Astrocyte (in vitro differentiated cells and primary cell): ENCODE measurements at regions not wholly inside any gene's neighbourhood (a gene's known extent, or its start where the extent isn't known, plus 50 kb on each side); places are given as distances from the start of the nearest gene placed in this dataset.

Experiments
- DNase-seq: peaks from one replicate; pipeline ENCODE4 v3.0.0-alpha.2; 2010; ENCODE audit warnings: low read depth
- FAIRE-seq: peaks from 2 replicates; lab custom pipeline; 2011; peaks lifted over from hg19 to GRCh38; lab: Jason Lieb, UNC
- H2AFZ ChIP-seq: 2 replicates; pipeline ENCODE4 v1.6.0; 2012; ENCODE audit warnings: low read depth, low read length, inconsistent platforms
- H3K27ac ChIP-seq: 2 replicates; pipeline ENCODE4 v1.5.1; 2011; ENCODE audit warnings: low read depth, low read length, inconsistent platforms
- H3K27me3 ChIP-seq: 2 replicates; pipeline ENCODE4 v1.6.0; 2011; ENCODE audit warnings: low read length, inconsistent platforms; ENCODE audit not compliant: insufficient read depth
- H3K36me3 ChIP-seq: 2 replicates; pipeline ENCODE4 v1.5.1; 2011; ENCODE audit warnings: low read length, inconsistent platforms; ENCODE audit not compliant: insufficient read depth
- H3K4me1 ChIP-seq: 2 replicates; pipeline ENCODE4 v1.5.1; 2011; ENCODE audit warnings: low read length, inconsistent platforms; ENCODE audit not compliant: insufficient read depth
- H3K4me2 ChIP-seq: 2 replicates; pipeline ENCODE4 v1.6.0; 2012; ENCODE audit warnings: low read length, inconsistent platforms
- H3K4me3 ChIP-seq: 2 replicates; pipeline ENCODE4 v1.5.1; 2011; ENCODE audit warnings: low read depth, mild to moderate bottlenecking, low read length, inconsistent platforms; ENCODE audit not compliant: insufficient read depth
- H3K79me2 ChIP-seq: 2 replicates; pipeline ENCODE4 v1.6.0; 2012; ENCODE audit warnings: mild to moderate bottlenecking, low read length, inconsistent platforms; ENCODE audit not compliant: insufficient read depth
- H3K9ac ChIP-seq: 2 replicates; pipeline ENCODE4 v1.6.0; 2012; ENCODE audit warnings: mild to moderate bottlenecking, low read length, inconsistent platforms
- H3K9me3 ChIP-seq: 2 replicates; pipeline ENCODE4 v1.5.1; 2012; ENCODE audit warnings: low read depth, mild to moderate bottlenecking, low read length, inconsistent platforms; ENCODE audit not compliant: insufficient read depth
- H4K20me1 ChIP-seq: 2 replicates; pipeline ENCODE4 v1.6.0; 2012; ENCODE audit warnings: low read length, inconsistent platforms; ENCODE audit not compliant: insufficient read depth
- H3K27ac Mint-ChIP-seq: one replicate; pipeline ENCODE4 v1.8.0; 2021; ENCODE audit warnings: mild to moderate bottlenecking, mixed read lengths; ENCODE audit not compliant: unreplicated experiment
- H3K27me3 Mint-ChIP-seq: one replicate; pipeline ENCODE4 v1.8.0; 2021; ENCODE audit warnings: low read depth, mixed read lengths; ENCODE audit not compliant: unreplicated experiment
- H3K36me3 Mint-ChIP-seq: one replicate; pipeline ENCODE4 v1.8.0; 2021; ENCODE audit warnings: low read depth, mixed read lengths; ENCODE audit not compliant: unreplicated experiment
- H3K4me1 Mint-ChIP-seq: one replicate; pipeline ENCODE4 v1.8.0; 2021; ENCODE audit warnings: low read depth, mixed read lengths; ENCODE audit not compliant: unreplicated experiment
- H3K4me3 Mint-ChIP-seq: one replicate; pipeline ENCODE4 v1.8.0; 2021; ENCODE audit warnings: mild to moderate bottlenecking, moderate library complexity, mixed read lengths; ENCODE audit not compliant: unreplicated experiment
- H3K9me3 Mint-ChIP-seq: one replicate; pipeline ENCODE4 v1.8.0; 2021; ENCODE audit warnings: mild to moderate bottlenecking, mixed read lengths; ENCODE audit not compliant: unreplicated experiment
- CTCF ChIP-seq: IDR thresholded peaks from 2 replicates; pipeline ENCODE4 v1.5.1; 2011; ENCODE audit warnings: low read depth, mild to moderate bottlenecking, inconsistent platforms, low read length, moderate library complexity; ENCODE audit not compliant: insufficient read depth
- EZH2 ChIP-seq: IDR thresholded peaks from 2 replicates; pipeline ENCODE4 v1.6.1; 2012; ENCODE audit warnings: mild to moderate bottlenecking, low read length, inconsistent platforms; ENCODE audit not compliant: insufficient read depth

- H3K27ac Mint-ChIP-seq, result no peak overlapping the region
- no peaks in the 10 kb centered on the region for H4K20me1 ChIP-seq
- no peaks in the 10 kb centered on the region for H3K36me3 Mint-ChIP-seq
- no peaks in the 10 kb centered on the region for H3K9me3 Mint-ChIP-seq
- peak; percentile 11 for DNase-seq
- H3K4me1 ChIP-seq, result no peaks in the 10 kb centered on the region
- H3K4me2 ChIP-seq, result no peak overlapping the region
- no peaks in the 10 kb centered on the region for H3K27me3 Mint-ChIP-seq
- H2AFZ ChIP-seq, result no peak overlapping the region
- H3K36me3 ChIP-seq, result no peaks in the 10 kb centered on the region
- H3K79me2 ChIP-seq, result no peaks in the 10 kb centered on the region
- no peaks in the 10 kb centered on the region for H3K4me1 Mint-ChIP-seq
- FAIRE-seq, result no peak
- no peak overlapping the region for H3K4me3 ChIP-seq
- TF ChIP-seq EZH2 (no peak), CTCF (no peak)
- no peak overlapping the region for H3K9ac ChIP-seq
- no peaks in the 10 kb centered on the region for H3K27me3 ChIP-seq
- H3K9me3 ChIP-seq, result no peaks in the 10 kb centered on the region
- H3K27ac ChIP-seq, result no peak overlapping the region
- H3K4me3 Mint-ChIP-seq, result no peak overlapping the region
Observed at GRCh38 chr1:189424746-189425331, 1052.8 kb downstream of the BRINP3 start.

GRCh38 chr1:189429610-189430009 is 1048.1 kb downstream of the BRINP3 start:
- no peak overlapping the region for H3K4me2 ChIP-seq
- H3K27ac ChIP-seq, result no peak overlapping the region
- H3K27me3 ChIP-seq, result no peaks in the 10 kb centered on the region
- no peaks in the 10 kb centered on the region for H3K36me3 ChIP-seq
- no peaks in the 10 kb centered on the region for H3K4me1 ChIP-seq
- Mint-ChIP-seq H3K36me3 (no peaks in the 10 kb centered on the region), H3K9me3 (no peaks in the 10 kb centered on the region), H3K4me1 (peaks cover 5% of the 10 kb centered on the region), H3K27me3 (no peaks in the 10 kb centered on the region), H3K4me3 (no peak overlapping the region), H3K27ac (no peak overlapping the region)
- FAIRE-seq, result no peak
- H3K79me2 ChIP-seq, result no peaks in the 10 kb centered on the region
- no peak overlapping the region for H3K4me3 ChIP-seq
- TF ChIP-seq EZH2 (no peak), CTCF (peak; percentile 33)
- no peak overlapping the region for H3K9ac ChIP-seq
- no peaks in the 10 kb centered on the region for H4K20me1 ChIP-seq
- peak; percentile 10 for DNase-seq
- H3K9me3 ChIP-seq, result no peaks in the 10 kb centered on the region
- no peak overlapping the region for H2AFZ ChIP-seq

GRCh38 chr1:189431447-189431846 is 1046.2 kb downstream of the BRINP3 start:
- TF ChIP-seq EZH2 (no peak), CTCF (no peak)
- FAIRE-seq, result no peak
- H3K27ac ChIP-seq, result no peak overlapping the region

More at GRCh38 chr1:189431447-189431846, 1046.2 kb downstream of the BRINP3 start:
- no peak overlapping the region for H3K4me3 ChIP-seq
- Mint-ChIP-seq H3K4me3 (no peak overlapping the region), H3K4me1 (peaks cover 5% of the 10 kb centered on the region), H3K36me3 (no peaks in the 10 kb centered on the region), H3K9me3 (no peaks in the 10 kb centered on the region), H3K27me3 (no peaks in the 10 kb centered on the region), H3K27ac (peak overlapping the region; percentile 36)
- H3K4me1 ChIP-seq, result no peaks in the 10 kb centered on the region
- no peak overlapping the region for H2AFZ ChIP-seq
- no peaks in the 10 kb centered on the region for H3K36me3 ChIP-seq
- no peaks in the 10 kb centered on the region for H3K9me3 ChIP-seq
- H3K27me3 ChIP-seq, result no peaks in the 10 kb centered on the region
- no peaks in the 10 kb centered on the region for H4K20me1 ChIP-seq
- no peak overlapping the region for H3K9ac ChIP-seq
- peak; percentile 30 for DNase-seq
- H3K79me2 ChIP-seq, result no peaks in the 10 kb centered on the region
- no peak overlapping the region for H3K4me2 ChIP-seq
